COR-L47 (cell line): ENCODE measurements at regions not wholly inside any gene's neighbourhood (a gene's known extent, or its start where the extent isn't known, plus 50 kb on each side); places are given as distances from the start of the nearest gene placed in this dataset.
"Not testable (repeated sequence)": the region's sequence is repeated elsewhere in the genome, so short reads cannot be mapped to it uniquely, and the experiment has no call there.

Source experiments
- DNase-seq: peaks from one replicate; lab custom pipeline; 2025; lab: John Stamatoyannopoulos, UW

GRCh38 chr14:38053666-38054065 is 154.0 kb upstream of the SSTR1 start:
- DNase-seq, result no peak

- DNase-seq, result no peak
Observed at GRCh38 chr14:38056270-38056669, 151.4 kb upstream of the SSTR1 start.

- not testable (repeated sequence) for DNase-seq
Observed at GRCh38 chr14:38062223-38062622, 145.5 kb upstream of the SSTR1 start.

GRCh38 chr14:38063711-38064320 is 143.9 kb upstream of the SSTR1 start:
- DNase-seq, result no peak

GRCh38 chr14:38065106-38065762 is 142.5 kb upstream of the SSTR1 start:
- DNase-seq, result no peak

GRCh38 chr14:38070061-38070588 is 137.6 kb upstream of the SSTR1 start:
- no peak for DNase-seq

- DNase-seq, result no peak
Observed at GRCh38 chr14:38073641-38074040, 134.1 kb upstream of the SSTR1 start.

GRCh38 chr14:38074081-38074480 is 133.6 kb upstream of the SSTR1 start:
- DNase-seq, result no peak

- no peak for DNase-seq
Observed at GRCh38 chr14:38074754-38075153, 132.9 kb upstream of the SSTR1 start.

GRCh38 chr14:38078393-38078792 is 129.3 kb upstream of the SSTR1 start:
- DNase-seq, result no peak

- DNase-seq, result no peak
Observed at GRCh38 chr14:38079268-38079667, 128.4 kb upstream of the SSTR1 start.

- DNase-seq, result no peak
Observed at GRCh38 chr14:38079886-38080285, 127.8 kb upstream of the SSTR1 start.

GRCh38 chr14:38080696-38081095 is 127.0 kb upstream of the SSTR1 start:
- no peak for DNase-seq

GRCh38 chr14:38083039-38083438 is 124.7 kb upstream of the SSTR1 start:
- no peak for DNase-seq

GRCh38 chr14:38089123-38089522 is 118.6 kb upstream of the SSTR1 start:
- no peak for DNase-seq

- no peak for DNase-seq
Observed at GRCh38 chr14:38090506-38090905, 117.2 kb upstream of the SSTR1 start.

GRCh38 chr14:38098074-38098836 is 109.4 kb upstream of the SSTR1 start:
- no peak for DNase-seq

GRCh38 chr14:38101679-38102078 is 106.0 kb upstream of the SSTR1 start:
- DNase-seq, result no peak

GRCh38 chr14:38103542-38104225 is 104.0 kb upstream of the SSTR1 start:
- DNase-seq, result no peak

- no peak for DNase-seq
Observed at GRCh38 chr14:38105106-38105702, 102.5 kb upstream of the SSTR1 start.

GRCh38 chr14:38107216-38107631 is 100.5 kb upstream of the SSTR1 start:
- DNase-seq, result no peak

GRCh38 chr14:38108681-38109080 is 99.0 kb upstream of the SSTR1 start:
- no peak for DNase-seq
